HG02943 (cell line): ENCODE measurements at regions not wholly inside any gene's neighbourhood (a gene's known extent, or its start where the extent isn't known, plus 50 kb on each side); places are given as distances from the start of the nearest gene placed in this dataset.
"Not testable (repeated sequence)": the region's sequence is repeated elsewhere in the genome, so short reads cannot be mapped to it uniquely, and the experiment has no call there.

Source experiments
- ATAC-seq: cut with Tn5 transposase; IDR thresholded peaks from one replicate; pipeline ENCODE4 v1.9.1; 2021; ENCODE audit warnings: mild to moderate bottlenecking, low read depth, moderate library complexity; ENCODE audit not compliant: unreplicated experiment

- no peak for ATAC-seq
Observed at GRCh38 chr3:124299831-124300230, 307.9 kb upstream of the ROPN1 start.

- ATAC-seq: no peak
Observed at GRCh38 chr3:124300416-124300815, 308.5 kb upstream of the ROPN1 start.

GRCh38 chr3:124303305-124303910 is 311.5 kb upstream of the ROPN1 start:
- no peak for ATAC-seq

- no peak for ATAC-seq
Observed at GRCh38 chr3:124306665-124307064, 314.7 kb upstream of the ROPN1 start.

GRCh38 chr3:124313621-124314020 is 321.7 kb upstream of the ROPN1 start:
- ATAC-seq: no peak

- ATAC-seq: no peak
Observed at GRCh38 chr3:124315215-124316033, 323.5 kb upstream of the ROPN1 start.

GRCh38 chr3:124316034-124316287 is 324.0 kb upstream of the ROPN1 start:
- ATAC-seq: no peak

- ATAC-seq: no peak
Observed at GRCh38 chr3:124318014-124318413, 326.1 kb upstream of the ROPN1 start.

- no peak for ATAC-seq
Observed at GRCh38 chr3:124318656-124319055, 326.7 kb upstream of the ROPN1 start.

- no peak for ATAC-seq
Observed at GRCh38 chr3:124320976-124321375, 329.1 kb upstream of the ROPN1 start.

GRCh38 chr3:124322309-124322880 is 330.5 kb upstream of the ROPN1 start:
- no peak for ATAC-seq

- ATAC-seq: no peak
Observed at GRCh38 chr3:124322966-124323365, 331.0 kb upstream of the ROPN1 start.

GRCh38 chr3:124325248-124325647 is 333.3 kb upstream of the ROPN1 start:
- no peak for ATAC-seq

- no peak for ATAC-seq
Observed at GRCh38 chr3:124329723-124330122, 337.8 kb upstream of the ROPN1 start.

- ATAC-seq: no peak
Observed at GRCh38 chr3:124333931-124334640, 342.2 kb upstream of the ROPN1 start.

- ATAC-seq: no peak
Observed at GRCh38 chr3:124336067-124336656, 344.2 kb upstream of the ROPN1 start.

- ATAC-seq: no peak
Observed at GRCh38 chr3:124345845-124346244, 353.9 kb upstream of the ROPN1 start.

- no peak for ATAC-seq
Observed at GRCh38 chr3:124346487-124346886, 354.6 kb upstream of the ROPN1 start.

GRCh38 chr3:124347418-124347817 is 355.5 kb upstream of the ROPN1 start:
- ATAC-seq: no peak

- ATAC-seq: not testable (repeated sequence)
Observed at GRCh38 chr3:124348555-124348954, 356.6 kb upstream of the ROPN1 start.
